BJ (cell line): ENCODE measurements at regions not wholly inside any gene's neighbourhood (a gene's known extent, or its start where the extent isn't known, plus 50 kb on each side); places are given as distances from the start of the nearest gene placed in this dataset.

Source experiments
- CTCF ChIA-PET: fragments of 350-600 bp; formaldehyde crosslinking; extraction: SDS; loops from one replicate; lab custom pipeline; 2021; ENCODE audit warnings: antibody characterized with exemption, inconsistent platforms; lab: Yijun Ruan, JAX
- POLR2A ChIA-PET: fragments of 300-600 bp; sonication (Branson Sonifier 250); formaldehyde crosslinking; extraction: SDS; loops from one replicate; lab custom pipeline; 2021; ENCODE audit warnings: antibody characterized with exemption; lab: Charles Lee
- DNase-seq: peaks from one replicate; pipeline ENCODE4 v3.0.0-alpha.2; 2011; ENCODE audit warnings: low read depth
- H3K27me3 ChIP-seq: 2 replicates; pipeline ENCODE4 v1.6.0; 2011; ENCODE audit warnings: low read length; ENCODE audit not compliant: control insufficient read depth, insufficient read depth
- H3K36me3 ChIP-seq: 2 replicates; pipeline ENCODE4 v1.5.1; 2011; ENCODE audit warnings: low read length; ENCODE audit not compliant: control insufficient read depth, insufficient read depth
- H3K4me3 ChIP-seq: 2 replicates; pipeline ENCODE4 v1.5.1; 2011; ENCODE audit warnings: low read depth, mild to moderate bottlenecking, control low read depth, low read length
- CTCF ChIP-seq: IDR thresholded peaks from 2 replicates; pipeline ENCODE4 v1.5.1; 2011; ENCODE audit warnings: low read depth, mild to moderate bottlenecking, control low read depth, inconsistent platforms, low read length, moderate library complexity; ENCODE audit not compliant: insufficient read depth

DNA sequence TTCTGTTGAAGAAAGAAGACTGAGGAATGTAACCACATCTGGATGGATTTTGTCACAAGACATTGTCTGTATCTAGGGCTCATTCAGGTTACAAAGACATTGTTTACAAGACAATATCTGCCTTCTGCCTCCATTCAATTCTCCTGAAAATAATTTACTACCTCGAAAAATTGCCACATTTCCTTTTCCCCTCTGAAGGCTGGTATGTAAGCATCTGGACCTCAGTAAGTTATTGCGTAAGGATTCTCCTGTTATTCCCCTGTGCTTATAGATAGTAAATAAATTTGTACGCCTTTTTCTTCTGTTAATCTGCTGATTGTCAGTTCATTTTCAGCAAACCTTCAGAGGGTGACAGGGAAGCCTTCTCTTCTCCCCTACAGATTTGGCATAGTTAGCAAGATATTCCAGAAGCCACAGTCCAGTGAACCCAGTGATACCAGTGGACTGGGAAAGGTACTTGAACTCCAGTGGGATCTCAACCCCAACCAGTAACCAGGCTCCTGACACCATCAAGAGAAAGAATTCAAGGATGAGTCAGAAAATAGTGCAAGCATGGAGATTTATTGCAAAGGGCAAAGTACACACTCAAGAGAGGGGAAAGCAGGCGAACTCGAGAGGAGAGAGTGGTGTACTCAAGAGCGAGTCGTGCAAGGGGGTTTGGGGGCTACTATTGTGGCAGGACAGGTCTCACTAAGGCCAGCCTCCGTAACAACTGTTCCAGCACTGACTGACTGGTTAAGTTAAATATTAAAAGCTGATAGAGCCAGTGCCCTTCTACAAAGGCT is 706.9 kb upstream of the GHITM start:
- POLR2A ChIA-PET = no interaction called here
- peak; percentile 9 for DNase-seq
- CTCF ChIA-PET = no interaction called here
- Histone ChIP-seq H3K27me3 (no peaks in the 10 kb centered on the region), H3K4me3 (no peak overlapping the region), H3K36me3 (no peaks in the 10 kb centered on the region)
- no peak for TF ChIP-seq CTCF

DNA sequence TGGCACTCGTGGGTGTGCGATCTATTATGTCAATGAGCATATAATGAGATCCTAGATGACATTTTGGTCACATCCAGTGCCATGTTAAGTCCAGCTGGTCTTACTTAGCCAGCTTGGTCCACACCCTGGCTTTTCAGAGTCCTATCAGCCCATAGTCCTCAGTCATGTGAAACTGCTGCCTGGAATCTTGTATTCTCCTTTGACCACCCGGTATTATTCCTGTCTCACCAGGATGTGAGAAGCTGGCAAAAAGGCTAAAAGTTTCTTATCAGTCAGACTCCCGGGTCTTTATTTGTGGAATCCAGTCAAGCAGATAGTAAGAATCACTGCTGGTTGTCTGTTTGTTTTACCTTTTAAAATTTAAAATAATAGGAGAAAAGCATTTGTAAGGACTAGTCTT is 705.6 kb upstream of the GHITM start:
- Histone ChIP-seq H3K4me3 (no peak overlapping the region), H3K27me3 (no peaks in the 10 kb centered on the region), H3K36me3 (no peaks in the 10 kb centered on the region)
- DNase-seq = no peak
- ChIA-PET POLR2A (no interaction called here), CTCF (no interaction called here)
- no peak for TF ChIP-seq CTCF

DNA sequence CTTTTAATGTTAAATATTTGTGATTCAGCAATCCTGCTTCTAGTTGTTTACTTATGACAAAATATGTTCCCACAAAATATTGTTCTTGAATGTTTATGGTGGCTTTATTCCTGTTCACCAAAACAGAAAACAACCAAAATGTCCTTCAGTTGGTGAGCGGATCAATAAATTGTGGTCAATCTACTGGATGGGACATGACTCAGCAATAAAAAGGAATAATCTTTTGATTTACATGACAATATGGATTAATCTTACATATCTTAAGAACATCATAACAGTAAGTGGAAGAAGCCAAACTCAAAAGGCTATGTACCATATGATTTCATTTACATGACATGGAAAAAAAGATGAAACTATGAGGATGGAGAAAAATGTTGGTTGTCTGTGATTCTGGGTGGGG is 691.3 kb upstream of the GHITM start:
- Histone ChIP-seq H3K4me3 (no peak overlapping the region), H3K27me3 (no peaks in the 10 kb centered on the region), H3K36me3 (no peaks in the 10 kb centered on the region)
- ChIA-PET POLR2A (no interaction called here), CTCF (no interaction called here)
- no peak for DNase-seq
- TF ChIP-seq CTCF = no peak

- Histone ChIP-seq H3K4me3 (no peak overlapping the region), H3K27me3 (no peaks in the 10 kb centered on the region), H3K36me3 (no peaks in the 10 kb centered on the region)
- ChIA-PET CTCF (no interaction called here), POLR2A (no interaction called here)
- TF ChIP-seq CTCF = no peak
- DNase-seq = no peak
These were observed 680.7 kb upstream of the GHITM start for GRCh38 chr10:83458611-83459010.

DNA sequence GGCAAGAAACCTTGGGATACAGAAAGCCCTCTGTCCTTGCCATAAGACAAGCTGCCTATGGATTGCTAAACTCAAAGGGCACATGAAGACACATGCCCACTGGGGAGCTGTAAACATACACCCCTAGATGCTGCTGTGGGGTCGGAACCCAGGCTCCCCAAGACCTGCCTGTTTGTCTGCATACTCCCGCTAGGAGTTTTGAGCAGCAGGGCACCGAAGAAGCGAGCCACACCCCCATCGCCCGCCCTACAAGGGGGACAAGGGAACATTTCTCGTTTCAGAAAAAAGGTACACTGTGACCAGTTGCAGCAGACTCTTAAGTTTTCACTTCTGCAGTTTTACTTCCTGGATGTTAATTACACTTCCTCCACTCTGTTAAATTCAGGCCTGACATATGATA is 680.2 kb upstream of the GHITM start:
- H3K36me3 ChIP-seq = no peaks in the 10 kb centered on the region
- POLR2A ChIA-PET = no interaction called here
- H3K4me3 ChIP-seq = no peak overlapping the region
- H3K27me3 ChIP-seq = no peaks in the 10 kb centered on the region
- CTCF ChIA-PET = no interaction called here
- DNase-seq = no peak
- no peak for TF ChIP-seq CTCF
